Epidermal melanocyte (primary cell): ENCODE measurements at regions not wholly inside any gene's neighbourhood (a gene's known extent, or its start where the extent isn't known, plus 50 kb on each side); places are given as distances from the start of the nearest gene placed in this dataset.

Experiments used
- DNase-seq: peaks from one replicate; pipeline ENCODE4 v3.0.0; 2011; ENCODE audit warnings: low spot score; ENCODE audit not compliant: insufficient read length

DNA sequence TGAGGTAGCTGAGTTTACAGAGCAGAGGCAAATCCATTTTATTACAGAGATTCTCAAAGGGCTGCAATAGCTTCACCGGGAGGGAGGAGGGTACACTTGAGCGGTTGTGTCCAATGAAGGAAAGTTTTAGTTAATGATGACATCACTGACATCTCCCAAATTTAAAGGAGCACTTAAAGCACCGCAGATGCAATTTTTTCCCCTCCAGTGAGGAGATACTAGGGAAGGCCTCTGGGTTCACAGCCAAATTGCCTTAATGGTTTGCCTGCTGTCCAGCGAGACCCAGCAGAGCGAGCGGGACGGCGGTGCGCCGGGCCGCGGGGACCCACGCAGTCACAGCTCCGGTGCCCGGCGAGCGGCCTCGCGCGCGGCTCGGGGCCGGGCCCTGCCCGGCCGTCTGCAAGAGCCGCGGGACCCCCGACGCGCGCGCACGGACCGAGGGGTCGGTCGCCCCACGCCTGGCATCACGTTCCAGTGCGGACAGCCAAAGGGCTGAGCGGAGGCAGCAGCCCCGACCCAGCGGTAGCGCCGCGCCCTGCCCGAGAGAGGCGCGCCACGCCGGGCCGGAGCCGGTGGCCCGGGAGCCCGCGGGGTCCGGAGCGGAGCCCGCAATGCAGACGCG lies 160.5 kb upstream of the CHRNA7 start:
- DNase-seq: no peak

DNA sequence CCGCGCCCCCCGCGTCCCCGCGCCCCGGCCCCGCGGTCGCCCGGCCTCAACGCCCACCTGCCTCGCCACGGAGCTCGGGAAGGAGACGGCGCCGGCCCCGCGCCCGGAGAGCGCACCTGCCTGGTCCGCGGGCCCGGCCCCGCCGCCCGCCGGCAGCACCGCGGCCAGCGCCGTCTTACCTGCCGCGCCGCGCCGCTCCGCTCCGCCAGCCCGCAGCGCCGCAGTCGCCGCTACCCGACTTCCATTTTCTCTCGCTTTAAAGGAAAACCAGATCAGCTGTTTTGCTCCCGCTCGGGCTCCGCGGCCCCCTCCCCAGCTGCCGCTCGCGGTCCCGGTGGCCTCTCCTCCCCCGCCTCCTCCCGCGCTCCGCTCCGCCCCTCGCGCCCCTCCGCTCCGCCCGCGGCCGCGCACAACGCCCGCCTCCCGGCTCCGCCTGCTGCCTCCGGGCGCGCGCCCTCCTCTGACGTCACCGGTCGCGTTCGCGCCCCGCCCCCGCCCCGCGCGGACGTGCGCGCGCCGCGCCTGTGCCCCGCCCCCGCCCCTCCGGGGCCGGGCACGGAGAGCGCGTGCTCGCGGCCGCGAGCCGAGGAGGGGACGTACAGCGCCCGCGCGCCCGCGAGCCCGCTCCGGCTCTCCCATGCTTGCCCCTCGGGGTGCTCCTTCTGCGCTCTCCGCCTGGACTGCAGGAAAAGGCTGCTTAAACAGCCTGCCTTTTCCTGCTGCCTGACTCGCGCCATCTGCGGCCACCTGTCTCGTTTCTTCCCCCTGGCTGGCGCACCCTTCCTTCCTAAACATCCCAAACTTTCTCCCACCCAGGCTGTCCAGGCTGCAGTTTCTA lies 159.8 kb upstream of the CHRNA7 start, which contains the start of gene OTUD7A:
OTUD7A (minus strand) TSS at position 346 of the 838 bp plus-strand sequence.
- peak; percentile 41 for DNase-seq

DNA sequence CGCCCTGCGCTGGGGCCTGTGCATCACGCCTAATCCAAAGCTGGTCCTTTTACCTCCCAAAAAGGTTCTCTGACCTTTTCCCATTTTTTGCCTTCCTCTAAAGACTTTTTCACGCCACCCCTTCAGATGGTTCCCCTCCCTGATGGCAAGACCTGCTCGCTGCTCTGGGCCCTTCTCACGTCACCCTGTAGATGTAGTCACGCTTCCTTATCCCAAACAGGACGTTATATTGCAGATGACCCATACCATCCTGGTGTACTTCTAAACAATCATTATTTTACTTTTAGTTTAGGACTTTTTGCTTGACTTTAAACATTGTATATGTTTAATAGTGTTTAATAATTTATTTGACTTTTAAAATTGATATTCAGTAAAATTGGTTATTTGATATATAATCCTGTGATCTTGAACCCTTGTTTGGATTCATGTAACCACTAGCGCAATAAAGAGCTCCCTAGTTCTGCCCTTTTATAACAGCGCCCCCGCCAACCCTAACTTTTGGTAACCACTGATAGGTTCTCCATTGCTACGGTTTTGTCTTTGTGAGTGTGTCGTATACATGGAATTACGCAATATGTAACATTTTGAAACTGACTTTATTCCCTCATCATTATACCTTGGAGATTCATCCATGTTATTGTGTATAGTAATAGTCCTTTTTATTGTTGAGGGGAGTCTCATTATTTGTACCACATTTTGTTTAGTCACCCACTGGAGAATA lies 159.0 kb upstream of the CHRNA7 start:
- DNase-seq: no peak

DNA sequence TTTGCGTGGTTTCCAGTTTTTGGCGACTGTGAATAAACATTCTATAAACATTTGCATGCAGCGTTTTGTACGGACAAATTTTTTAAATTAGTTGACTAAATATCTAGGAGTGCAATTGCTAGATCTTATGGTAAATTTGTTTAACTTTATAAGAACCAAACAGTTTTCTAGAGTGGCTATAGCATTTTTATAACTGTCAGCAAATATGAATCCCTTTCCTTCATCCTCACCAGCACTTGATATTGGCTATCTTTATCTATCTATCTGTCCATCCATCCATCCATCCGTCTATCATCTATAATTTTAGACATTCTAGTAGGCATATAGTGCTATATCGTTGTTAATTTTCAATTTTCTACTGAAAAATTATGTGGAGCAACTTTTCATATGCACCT lies 158.4 kb upstream of the CHRNA7 start:
- DNase-seq: no peak

DNA sequence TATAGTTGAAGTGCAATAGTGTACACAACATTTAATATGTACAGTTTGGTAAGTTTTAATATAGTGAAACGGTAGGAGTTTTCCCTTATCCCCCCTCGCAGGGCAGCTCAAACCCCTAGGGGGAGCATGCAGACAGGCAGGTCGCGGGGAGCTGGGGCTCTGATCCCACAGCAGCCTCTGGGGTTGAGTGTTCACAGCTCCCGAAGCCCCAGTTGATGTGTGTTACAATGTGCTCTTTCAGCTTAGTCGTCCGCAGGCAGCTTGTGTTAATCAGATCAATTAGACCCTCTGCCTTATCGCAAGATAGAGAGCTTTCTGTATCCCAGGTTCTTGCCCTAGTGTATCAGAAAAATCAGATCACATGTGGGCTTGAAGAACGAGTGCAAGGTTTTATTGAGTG lies 143.1 kb upstream of the CHRNA7 start:
- DNase-seq: no peak

DNA sequence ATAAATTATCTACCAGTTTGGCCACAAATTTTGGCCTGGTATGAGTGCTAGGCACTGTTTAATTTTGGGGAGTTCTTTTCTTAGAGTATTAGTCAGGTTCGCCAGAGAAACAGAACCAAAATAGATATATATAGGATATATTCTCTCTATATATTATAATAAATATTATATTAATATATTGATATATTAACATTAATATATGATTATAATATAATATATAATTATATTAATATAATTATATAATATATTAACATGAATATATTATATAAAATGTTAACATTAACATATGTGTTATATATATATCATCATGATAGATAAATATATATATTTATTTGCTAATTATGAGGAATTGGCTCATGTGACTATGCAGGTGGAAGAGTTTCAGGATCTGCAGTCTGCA lies 137.8 kb upstream of the CHRNA7 start:
- no peak for DNase-seq

DNA sequence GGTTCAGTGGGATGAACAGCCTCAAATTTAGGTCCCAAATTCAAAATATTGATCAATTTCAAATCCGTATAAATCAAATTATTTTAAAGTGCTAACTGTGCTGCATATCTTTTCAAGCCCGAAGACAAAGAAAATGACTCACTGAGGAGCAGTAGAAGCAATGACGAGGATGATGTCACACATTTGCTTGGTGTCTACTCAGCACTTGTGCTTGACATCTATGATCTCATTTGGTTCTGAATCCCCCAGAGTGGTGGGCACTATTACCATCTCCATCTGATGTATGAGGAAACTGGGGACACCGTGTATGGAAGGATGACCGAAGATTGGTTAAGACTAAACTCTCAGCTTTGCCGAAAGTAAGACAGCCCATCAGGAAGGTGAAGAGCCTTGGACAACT lies 136.5 kb upstream of the CHRNA7 start:
- DNase-seq: no peak

DNA sequence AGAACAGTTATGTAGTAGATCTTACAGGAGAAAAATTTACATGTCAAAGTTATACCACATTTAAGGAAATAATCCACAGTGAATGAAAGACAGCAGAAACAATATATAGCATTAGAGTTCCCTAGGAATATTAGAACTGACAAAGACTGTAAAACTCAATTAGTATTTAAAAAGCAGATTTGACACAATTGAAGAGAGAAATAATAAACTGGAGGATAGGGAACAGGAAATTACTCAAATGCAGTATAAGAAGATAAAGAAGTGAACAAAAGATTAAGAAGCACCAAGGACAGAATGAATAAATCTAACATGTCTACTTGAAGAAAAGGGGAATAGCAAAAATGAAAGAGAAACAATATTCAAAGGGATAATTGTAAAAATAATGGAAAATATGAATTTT lies 132.6 kb upstream of the CHRNA7 start:
- no peak for DNase-seq

DNA sequence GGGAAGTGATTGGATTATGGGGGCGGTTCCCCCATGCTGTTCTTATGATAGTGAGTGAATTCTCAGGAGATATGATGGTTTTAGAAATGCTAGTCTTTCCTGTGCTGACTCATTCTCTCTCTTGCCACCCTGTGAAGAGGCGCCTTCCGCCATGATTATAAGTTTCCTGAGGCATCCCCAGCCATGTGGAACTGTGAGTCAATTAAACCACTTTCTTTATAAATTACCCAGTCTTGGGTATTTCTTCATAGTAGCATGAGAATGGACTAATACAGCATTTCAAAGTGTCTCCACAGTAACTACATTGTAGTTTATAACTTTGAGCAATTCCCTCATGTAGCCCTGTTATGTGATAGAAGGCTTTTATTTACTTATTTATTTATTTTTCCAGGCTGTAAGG lies 128.8 kb upstream of the CHRNA7 start:
- no peak for DNase-seq

DNA sequence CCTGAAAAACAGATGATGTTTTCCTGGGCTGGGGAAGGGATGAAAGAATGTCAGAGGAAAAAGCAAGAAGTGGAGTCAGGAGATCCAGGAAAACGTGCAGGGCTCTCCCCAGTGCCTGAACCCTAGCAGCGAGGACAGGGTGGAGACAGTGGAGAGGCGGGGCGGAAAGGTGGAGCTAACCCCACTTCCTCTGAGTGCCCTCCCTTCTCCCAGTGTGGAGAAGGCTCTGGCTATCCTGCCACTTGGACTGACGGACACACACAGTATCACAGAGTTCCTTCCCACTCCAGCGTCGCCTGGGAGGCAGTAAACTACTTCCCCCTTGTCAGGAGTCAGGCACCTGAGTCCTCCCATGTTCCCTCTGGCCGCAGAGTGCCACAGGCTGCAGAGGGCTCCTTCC lies 125.3 kb upstream of the CHRNA7 start:
- no peak for DNase-seq

DNA sequence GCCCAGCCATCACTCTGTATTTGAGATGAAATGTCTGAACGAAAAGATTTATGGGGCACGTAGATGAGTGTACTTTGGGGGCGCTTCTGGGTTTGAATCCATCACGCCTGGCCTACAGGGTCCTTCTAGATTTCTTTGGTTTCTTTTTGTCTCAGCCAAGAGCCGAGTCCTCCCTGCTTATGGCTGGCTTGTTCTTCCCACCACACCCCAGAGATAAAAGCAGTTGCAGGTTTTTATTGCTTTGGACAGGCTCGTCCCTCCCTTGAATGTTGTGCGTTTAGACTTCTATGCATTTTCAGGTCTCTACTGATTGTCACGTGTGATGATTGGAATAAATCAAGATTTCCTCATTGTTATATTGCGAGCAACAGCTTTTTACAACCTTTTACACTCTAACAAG lies 104.8 kb upstream of the CHRNA7 start:
- no peak for DNase-seq

DNA sequence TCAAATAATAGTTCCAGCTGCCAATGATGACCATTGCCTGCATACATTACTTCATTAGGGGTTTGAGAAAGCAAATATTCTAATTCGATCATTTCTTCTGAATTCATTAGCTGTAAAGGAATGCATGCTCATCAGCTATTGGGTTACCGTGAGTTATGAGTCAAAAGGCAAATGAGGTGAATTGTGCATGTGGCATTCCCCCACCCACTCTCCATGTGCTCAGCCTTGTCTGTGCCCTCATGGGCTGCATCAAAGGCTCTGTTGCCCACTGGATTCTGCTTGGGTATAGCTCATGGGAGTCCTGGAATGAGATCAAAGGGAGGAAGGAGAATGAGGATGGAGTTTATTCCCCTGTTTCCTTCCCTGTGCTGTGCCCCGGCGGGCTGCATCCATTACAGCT lies 99.3 kb upstream of the CHRNA7 start:
- no peak for DNase-seq

DNA sequence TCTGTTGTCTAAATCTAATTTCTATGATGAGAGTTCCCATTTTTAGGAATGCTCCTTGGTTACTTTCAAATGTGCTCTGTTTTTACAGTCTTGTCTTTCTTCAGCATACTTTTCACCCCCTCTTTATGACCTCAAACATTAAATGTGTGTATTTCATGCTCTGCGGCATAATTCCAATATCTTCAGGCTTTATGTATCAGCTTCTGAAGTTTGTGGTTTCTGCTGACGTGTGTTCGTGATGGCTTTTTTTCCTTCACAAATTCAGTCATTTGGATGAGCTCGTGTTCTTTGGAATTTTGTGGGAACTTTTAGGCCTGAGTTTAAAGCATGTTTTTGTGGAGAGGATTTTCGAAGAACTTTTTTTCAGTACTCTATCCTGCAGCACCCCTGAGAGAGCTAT lies 97.7 kb upstream of the CHRNA7 start:
- DNase-seq: no peak

DNA sequence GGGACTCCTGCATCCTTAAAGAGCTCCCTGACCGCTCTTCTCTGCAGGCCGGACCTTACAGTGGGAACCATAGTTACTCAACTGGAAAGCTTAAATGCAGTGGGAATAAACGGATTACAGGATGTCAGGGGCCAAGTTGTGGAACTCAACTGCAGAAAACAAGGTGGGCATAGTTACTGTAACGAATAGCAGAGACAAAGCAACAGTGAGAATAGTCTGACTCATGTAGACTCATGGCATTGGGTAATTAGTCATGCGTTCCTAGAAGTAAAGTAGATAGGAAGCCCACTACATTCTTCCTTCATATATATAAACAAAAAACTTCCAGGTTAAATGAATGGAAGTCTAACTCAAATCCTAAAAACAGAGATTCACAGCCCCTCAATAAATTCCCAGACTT lies 95.5 kb upstream of the CHRNA7 start:
- no peak for DNase-seq

DNA sequence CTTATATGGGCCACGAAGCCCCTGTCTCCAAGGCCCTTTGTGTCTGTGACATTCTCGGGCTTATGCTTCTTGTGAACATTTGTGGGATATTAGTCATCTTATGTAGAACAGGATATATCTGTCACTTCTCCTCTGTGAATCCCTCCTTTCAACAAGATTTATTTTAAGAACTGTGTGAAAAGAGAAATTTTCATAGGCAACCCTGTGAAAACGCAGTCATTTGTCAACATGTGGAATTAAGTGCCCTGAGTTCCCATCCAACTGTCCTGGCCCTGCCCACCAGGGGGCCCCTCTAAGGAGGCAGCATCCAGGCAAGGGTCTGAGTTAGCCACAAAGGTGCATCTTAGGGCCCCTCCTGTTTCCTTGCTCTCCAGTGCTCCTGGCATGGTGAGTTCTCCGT lies 76.8 kb upstream of the CHRNA7 start:
- no peak for DNase-seq

DNA sequence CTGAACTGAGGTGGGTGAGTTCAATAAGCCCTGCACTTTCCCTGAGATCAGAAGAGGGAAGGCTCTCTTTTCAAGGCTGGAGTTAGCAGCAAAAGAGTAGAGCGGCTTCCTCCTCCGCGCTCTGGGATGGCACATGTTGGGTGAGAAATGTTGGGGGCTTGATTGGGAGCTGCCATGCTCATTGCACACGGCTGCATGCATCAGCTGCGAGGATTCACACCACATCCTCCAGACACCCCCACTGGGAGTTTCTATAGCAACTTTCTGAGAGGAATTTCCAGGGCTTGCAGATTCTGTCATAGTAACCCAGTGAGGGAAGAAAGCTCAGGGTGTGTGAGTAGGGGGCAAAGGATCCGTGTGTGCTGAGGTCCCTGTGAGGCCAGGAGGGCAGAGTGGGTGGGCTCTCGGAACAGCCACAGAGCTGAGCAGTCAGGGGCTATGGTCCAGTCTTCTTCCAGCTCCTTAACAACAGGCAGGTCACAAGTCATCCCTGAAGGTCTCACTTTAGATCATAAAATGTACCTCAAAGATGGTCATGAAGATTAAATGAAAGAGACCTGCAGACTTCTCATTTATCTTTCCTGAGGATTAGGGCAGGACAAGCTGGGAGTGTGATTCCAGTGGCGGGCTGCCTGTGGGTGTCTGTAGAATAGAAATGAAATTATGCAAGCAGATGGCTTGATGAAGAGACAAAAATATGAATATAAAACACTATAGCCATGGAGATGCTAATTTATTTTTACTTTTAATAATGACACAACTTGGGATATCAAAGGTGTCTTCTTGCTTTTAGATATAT lies 75.7 kb upstream of the CHRNA7 start:
- no peak for DNase-seq

DNA sequence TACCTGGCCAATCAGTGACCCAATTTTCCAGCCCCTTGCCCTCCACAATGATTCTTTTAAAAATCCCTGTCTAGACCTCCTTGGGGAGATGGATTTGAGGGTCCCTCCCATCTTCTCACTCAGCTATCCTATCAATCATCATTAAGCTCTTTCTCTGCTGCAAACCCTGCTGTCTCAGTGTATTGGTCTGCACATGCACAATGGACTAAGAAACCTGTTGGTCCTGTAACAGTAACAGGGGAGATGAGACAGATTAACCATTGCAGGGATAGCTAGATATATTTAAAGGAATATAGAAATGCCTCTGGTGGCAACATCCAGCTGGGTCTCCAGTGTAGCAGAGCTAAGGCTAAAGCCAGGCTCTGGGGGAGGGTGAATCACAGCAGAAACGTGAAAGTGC lies 74.6 kb upstream of the CHRNA7 start:
- DNase-seq: no peak

DNA sequence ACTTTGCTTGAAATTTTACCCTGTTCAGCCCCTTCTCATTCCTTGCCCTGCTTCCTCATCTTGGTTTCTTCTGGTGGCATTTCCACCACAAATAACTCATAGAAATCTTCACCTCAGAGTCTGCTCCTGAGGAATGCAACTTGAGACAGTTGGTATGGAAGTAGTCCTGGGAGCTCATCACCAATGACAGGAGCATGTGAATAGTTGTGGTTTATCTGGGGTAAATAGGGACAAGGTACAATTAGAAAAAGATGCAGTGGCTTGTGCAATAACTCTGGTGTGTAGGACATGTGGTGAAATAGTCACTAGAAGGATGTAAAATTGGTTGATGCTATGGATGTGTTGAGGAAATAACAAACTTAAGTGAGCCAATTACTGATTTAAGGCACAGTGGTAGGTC lies 72.7 kb upstream of the CHRNA7 start:
- DNase-seq: no peak

DNA sequence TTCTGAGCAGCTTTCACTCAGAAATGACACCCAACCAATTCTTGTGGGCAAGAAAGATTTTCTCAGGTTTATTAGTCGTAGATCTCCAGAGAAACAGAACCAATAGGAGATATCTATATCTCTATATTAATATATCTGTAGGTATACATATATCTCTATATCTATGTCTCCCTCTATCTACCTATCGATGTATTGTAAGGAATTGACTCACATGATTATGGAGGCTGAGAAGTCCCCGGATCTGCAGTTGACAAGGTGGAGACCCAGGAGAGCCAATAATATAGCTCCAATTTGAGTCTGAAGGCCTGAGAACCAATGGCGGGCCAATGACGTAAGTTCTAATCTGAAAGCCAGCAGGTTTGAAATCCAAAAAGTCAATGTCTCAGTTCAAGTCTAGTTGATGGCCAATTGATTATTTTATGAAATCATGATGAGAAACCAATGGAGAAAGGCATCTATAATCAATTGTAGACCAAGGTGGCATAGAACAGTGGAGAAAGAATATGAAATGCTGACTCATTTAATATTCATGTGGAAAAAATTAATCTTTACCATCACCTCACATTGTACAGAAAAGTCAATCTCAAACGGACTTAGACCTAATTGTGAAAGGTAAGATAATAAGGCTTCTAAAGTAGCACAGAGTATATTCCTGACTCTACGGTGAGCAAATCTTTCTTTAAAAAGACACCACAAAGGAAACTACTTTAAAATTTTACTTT lies 65.6 kb upstream of the CHRNA7 start:
- no peak for DNase-seq

DNA sequence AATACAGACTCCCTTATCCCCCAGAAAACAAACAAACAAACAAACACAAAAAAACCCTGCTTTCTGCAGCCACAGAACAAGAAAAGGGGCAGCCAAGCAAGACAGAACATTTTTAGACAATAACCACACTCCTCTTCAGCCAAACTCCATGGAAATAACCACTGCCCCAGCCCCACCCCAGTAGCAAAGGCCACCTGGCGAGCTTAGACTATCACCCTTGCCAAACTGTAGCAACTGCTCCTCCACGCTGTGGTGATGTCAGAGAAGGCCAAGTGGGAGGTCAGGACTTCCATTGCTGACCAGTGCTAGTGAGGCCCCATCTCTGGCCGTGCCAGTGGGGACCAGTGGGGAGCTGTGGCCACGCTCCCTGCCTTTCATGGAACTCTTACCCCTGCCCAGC lies 60.3 kb upstream of the CHRNA7 start:
- no peak for DNase-seq

DNA sequence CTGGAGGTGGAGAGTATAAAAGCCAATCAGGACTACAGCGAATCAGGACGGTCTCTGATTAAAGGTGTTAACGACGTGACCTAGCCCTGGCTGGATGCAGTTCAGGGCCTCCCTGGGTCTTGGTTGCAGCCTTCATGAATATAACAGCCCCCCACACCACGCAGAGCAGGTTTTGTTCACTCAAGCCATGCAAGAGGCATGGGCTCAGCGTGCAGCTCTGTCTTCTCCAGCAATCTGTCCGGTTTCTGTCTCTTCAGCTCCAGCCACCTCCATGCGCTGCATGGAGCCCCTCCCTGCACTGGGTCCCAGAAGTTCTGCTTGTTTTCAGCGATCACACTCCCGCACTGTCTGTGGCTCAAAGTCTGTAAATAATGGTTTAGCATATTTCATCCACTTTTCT lies 57.1 kb upstream of the CHRNA7 start:
- DNase-seq: no peak
